ENCODE measurements at regions not wholly inside any gene's neighbourhood (a gene's known extent, or its start where the extent isn't known, plus 50 kb on each side); places are given as distances from the start of the nearest gene placed in this dataset.

- DNase-seq = no peak
These were observed 56.0 kb downstream of the BOD1L2 start for GRCh38 chr18:57202881-57203280.

- DNase-seq = no peak
These were observed 58.8 kb downstream of the BOD1L2 start for GRCh38 chr18:57205641-57206040.

- DNase-seq = no peak
These were observed 60.4 kb downstream of the BOD1L2 start for GRCh38 chr18:57207124-57207916.

GRCh38 chr18:57208047-57208446 lies 61.2 kb downstream of the BOD1L2 start:
- no peak for DNase-seq

GRCh38 chr18:57209713-57210106 lies 62.8 kb downstream of the BOD1L2 start:
- no peak for DNase-seq

GRCh38 chr18:57210107-57210715 lies 63.3 kb downstream of the BOD1L2 start:
- DNase-seq = peak; percentile 76

GRCh38 chr18:57210716-57211411 lies 64.0 kb downstream of the BOD1L2 start:
- no peak for DNase-seq

- DNase-seq = no peak
These were observed 64.5 kb downstream of the BOD1L2 start for GRCh38 chr18:57211412-57211750.

- DNase-seq = no peak
These were observed 64.9 kb downstream of the BOD1L2 start for GRCh38 chr18:57211776-57212175.

GRCh38 chr18:57212678-57213077 lies 65.8 kb downstream of the BOD1L2 start:
- DNase-seq = no peak

- DNase-seq = no peak
These were observed 68.1 kb downstream of the BOD1L2 start for GRCh38 chr18:57214976-57215375.

GRCh38 chr18:57218281-57218680 lies 71.4 kb downstream of the BOD1L2 start:
- no peak for DNase-seq

- DNase-seq = no peak
These were observed 73.1 kb downstream of the BOD1L2 start for GRCh38 chr18:57219964-57220363.

GRCh38 chr18:57220480-57220879 lies 73.6 kb downstream of the BOD1L2 start:
- no peak for DNase-seq

- no peak for DNase-seq
These were observed 74.1 kb downstream of the BOD1L2 start for GRCh38 chr18:57220930-57221483.

GRCh38 chr18:57223144-57223870 lies 76.4 kb downstream of the BOD1L2 start:
- peak; percentile 2 for DNase-seq

- DNase-seq = no peak
These were observed 84.1 kb downstream of the BOD1L2 start for GRCh38 chr18:57230861-57231585.

GRCh38 chr18:57231864-57232263 lies 85.0 kb downstream of the BOD1L2 start:
- DNase-seq = no peak

GRCh38 chr18:57234346-57234745 lies 87.5 kb downstream of the BOD1L2 start:
- no peak for DNase-seq

- DNase-seq = no peak
These were observed 95.0 kb downstream of the BOD1L2 start for GRCh38 chr18:57241869-57242268.

- no peak for DNase-seq
These were observed 95.4 kb downstream of the BOD1L2 start for GRCh38 chr18:57242285-57242684.

- DNase-seq = no peak
These were observed 96.8 kb downstream of the BOD1L2 start for GRCh38 chr18:57243624-57244179.

All from fibroblast of skin of abdomen (primary cell).